MG63 (cell line): ENCODE measurements at regions not wholly inside any gene's neighbourhood (a gene's known extent, or its start where the extent isn't known, plus 50 kb on each side); places are given as distances from the start of the nearest gene placed in this dataset.
"Not testable (repeated sequence)": the region's sequence is repeated elsewhere in the genome, so short reads cannot be mapped to it uniquely, and the experiment has no call there.

ENCODE experiments used
- DNase-seq: peaks from one replicate; pipeline ENCODE4 v3.0.0-alpha.2; 2020
- H3K27me3 ChIP-seq: fragments of 250-450 bp; sonication (Bioruptor Pico); 2 replicates; pipeline ENCODE4 v1.5.1; 2020; ENCODE audit warnings: mild to moderate bottlenecking, moderate library complexity
- H3K36me3 ChIP-seq: fragments of 250-450 bp; sonication (Bioruptor Pico); 2 replicates; pipeline ENCODE4 v1.5.1; 2020; ENCODE audit warnings: mild to moderate bottlenecking, moderate library complexity
- H3K4me3 ChIP-seq: fragments of 250-450 bp; sonication (Bioruptor Pico); 2 replicates; pipeline ENCODE4 v1.5.1; 2020; ENCODE audit warnings: mild to moderate bottlenecking, moderate library complexity
- H3K9me3 ChIP-seq: fragments of 250-450 bp; sonication (Bioruptor Pico); 2 replicates; pipeline ENCODE4 v1.5.1; 2020; ENCODE audit warnings: mild to moderate bottlenecking, moderate library complexity

DNA sequence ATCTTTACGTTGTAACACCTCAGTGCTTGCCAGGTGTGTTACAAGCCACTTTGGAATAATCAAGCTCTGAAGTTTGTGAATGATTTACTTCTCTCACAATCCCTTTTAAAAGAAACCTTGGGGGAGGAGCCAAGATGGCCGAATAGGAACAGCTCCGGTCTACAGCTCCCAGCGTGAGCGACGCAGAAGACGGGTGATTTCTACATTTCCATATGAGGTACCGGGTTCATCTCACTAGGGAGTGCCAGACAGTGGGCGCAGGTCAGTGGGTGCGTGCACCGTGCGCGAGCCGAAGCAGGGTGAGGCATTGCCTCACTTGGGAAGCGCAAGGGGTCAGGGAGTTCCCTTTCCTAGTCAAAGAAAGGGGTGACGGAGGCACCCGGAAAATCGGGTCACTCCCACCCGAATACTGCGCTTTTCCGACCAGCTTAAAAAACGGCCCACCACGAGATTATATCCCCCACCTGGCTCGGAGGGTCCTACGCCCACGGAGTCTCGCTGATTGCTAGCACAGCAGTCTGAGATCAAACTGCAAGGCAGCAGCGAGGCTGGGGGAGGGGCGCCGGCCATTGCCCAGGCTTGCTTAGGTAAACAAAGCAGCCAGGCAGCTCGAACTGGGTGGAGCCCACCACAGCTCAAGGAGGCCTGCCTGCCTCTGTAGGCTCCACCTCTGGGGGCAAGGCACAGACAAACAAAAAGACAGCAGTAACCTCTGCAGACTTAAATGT lies 118.0 kb upstream of the BCL9 start:
- not testable (repeated sequence) for DNase-seq, H3K36me3 ChIP-seq, H3K9me3 ChIP-seq, H3K4me3 ChIP-seq, H3K27me3 ChIP-seq

DNA sequence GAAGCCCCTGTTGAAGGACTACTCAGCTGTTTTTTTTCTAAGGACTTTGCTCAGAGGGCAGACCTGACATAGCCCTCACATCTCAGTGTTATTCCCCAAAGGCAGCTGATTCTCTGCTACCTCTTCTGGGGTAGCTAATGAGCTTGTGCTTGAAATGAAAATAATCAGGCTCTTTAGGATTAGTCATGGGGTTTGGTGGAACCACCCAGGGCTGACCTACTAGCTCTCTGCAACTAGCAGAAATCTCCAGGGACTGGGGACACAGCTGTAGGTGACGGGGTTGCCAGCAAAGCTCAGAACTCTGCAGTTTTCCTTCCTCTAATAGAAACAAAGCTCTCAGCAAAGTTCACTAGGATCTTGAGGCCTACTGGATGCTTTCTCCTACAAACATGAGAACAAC lies 106.4 kb upstream of the BCL9 start:
- no peak for DNase-seq
- Histone ChIP-seq H3K27me3 (no peaks in the 10 kb centered on the region), H3K9me3 (no peaks in the 10 kb centered on the region), H3K4me3 (no peak overlapping the region), H3K36me3 (no peaks in the 10 kb centered on the region)

DNA sequence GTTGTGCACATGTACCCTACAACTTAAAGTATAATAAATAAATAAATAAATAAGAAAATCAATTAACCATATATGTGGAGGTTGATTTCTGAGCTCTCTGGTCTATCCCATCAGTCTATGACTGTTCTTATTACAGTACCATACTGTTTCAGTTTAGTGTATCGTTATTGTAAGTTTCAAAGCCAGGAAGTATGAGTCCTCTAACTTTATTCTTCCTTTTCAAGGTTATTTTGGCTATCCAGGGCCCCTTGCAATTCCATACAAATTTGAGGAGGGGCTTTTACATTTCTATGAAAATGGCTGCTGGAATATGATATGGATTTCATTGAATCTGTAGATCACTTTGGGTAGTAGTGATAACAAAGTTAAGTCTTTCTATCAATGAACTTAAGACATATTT lies 96.9 kb upstream of the BCL9 start:
- DNase-seq, result no peak
- Histone ChIP-seq H3K27me3 (peaks cover 2% of the 10 kb centered on the region; the same call in 1 of the 2 replicates), H3K36me3 (no peaks in the 10 kb centered on the region), H3K9me3 (peaks cover 6% of the 10 kb centered on the region; the same call in 1 of the 2 replicates), H3K4me3 (no peak overlapping the region)

- Histone ChIP-seq H3K36me3 (no peaks in the 10 kb centered on the region), H3K4me3 (no peak overlapping the region), H3K9me3 (no peaks in the 10 kb centered on the region), H3K27me3 (no peaks in the 10 kb centered on the region)
- DNase-seq, result no peak
These were observed 89.7 kb upstream of the BCL9 start for GRCh38 chr1:147451628-147452027.

- H3K36me3 ChIP-seq, result no peaks in the 10 kb centered on the region
- H3K27me3 ChIP-seq, result no peaks in the 10 kb centered on the region
- no peak for DNase-seq
- H3K4me3 ChIP-seq, result no peak overlapping the region
- H3K9me3 ChIP-seq, result no peaks in the 10 kb centered on the region
These were observed 88.5 kb upstream of the BCL9 start for GRCh38 chr1:147452809-147453208.

GRCh38 chr1:147463022-147463421 lies 78.3 kb upstream of the BCL9 start:
- no peak for DNase-seq
- H3K9me3 ChIP-seq, result peaks cover 19% of the 10 kb centered on the region

GRCh38 chr1:147466543-147466942 lies 74.8 kb upstream of the BCL9 start:
- no peak overlapping the region for H3K4me3 ChIP-seq
- H3K27me3 ChIP-seq, result no peaks in the 10 kb centered on the region; the same call in 1 of the 2 replicates
- H3K36me3 ChIP-seq, result no peaks in the 10 kb centered on the region
- DNase-seq, result no peak
- peaks cover 19% of the 10 kb centered on the region for H3K9me3 ChIP-seq

More at GRCh38 chr1:147463022-147463421, 78.3 kb upstream of the BCL9 start:
- Histone ChIP-seq H3K4me3 (no peak overlapping the region), H3K27me3 (no peaks in the 10 kb centered on the region; the same call in 1 of the 2 replicates), H3K36me3 (no peaks in the 10 kb centered on the region)

- Histone ChIP-seq H3K9me3 (peaks cover 19% of the 10 kb centered on the region), H3K4me3 (no peak overlapping the region), H3K36me3 (no peaks in the 10 kb centered on the region), H3K27me3 (no peaks in the 10 kb centered on the region; the same call in 1 of the 2 replicates)
- DNase-seq, result no peak
These were observed 71.2 kb upstream of the BCL9 start for GRCh38 chr1:147470079-147470478.

DNA sequence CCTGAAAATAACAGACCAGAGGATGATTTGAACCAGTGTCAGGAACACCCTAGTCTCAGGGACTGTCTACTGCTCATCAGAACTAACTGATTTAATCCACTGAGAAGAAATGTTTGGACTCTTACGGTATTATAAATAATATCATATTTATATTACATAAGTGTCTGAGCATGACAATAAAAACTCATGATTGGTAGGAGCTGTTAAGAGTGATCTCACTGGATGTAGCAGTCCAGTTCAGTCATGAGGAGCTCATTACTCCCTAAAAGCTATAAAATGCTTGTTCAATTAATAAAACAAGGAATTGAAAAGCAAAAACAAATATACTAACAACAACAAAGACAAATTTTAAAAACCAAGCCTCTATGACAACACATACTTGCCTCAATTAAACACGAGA lies 68.8 kb upstream of the BCL9 start:
- Histone ChIP-seq H3K9me3 (peaks cover under 1% of the 10 kb centered on the region; the same call in 1 of the 2 replicates), H3K4me3 (no peak overlapping the region), H3K27me3 (no peaks in the 10 kb centered on the region), H3K36me3 (no peaks in the 10 kb centered on the region)
- DNase-seq, result no peak

DNA sequence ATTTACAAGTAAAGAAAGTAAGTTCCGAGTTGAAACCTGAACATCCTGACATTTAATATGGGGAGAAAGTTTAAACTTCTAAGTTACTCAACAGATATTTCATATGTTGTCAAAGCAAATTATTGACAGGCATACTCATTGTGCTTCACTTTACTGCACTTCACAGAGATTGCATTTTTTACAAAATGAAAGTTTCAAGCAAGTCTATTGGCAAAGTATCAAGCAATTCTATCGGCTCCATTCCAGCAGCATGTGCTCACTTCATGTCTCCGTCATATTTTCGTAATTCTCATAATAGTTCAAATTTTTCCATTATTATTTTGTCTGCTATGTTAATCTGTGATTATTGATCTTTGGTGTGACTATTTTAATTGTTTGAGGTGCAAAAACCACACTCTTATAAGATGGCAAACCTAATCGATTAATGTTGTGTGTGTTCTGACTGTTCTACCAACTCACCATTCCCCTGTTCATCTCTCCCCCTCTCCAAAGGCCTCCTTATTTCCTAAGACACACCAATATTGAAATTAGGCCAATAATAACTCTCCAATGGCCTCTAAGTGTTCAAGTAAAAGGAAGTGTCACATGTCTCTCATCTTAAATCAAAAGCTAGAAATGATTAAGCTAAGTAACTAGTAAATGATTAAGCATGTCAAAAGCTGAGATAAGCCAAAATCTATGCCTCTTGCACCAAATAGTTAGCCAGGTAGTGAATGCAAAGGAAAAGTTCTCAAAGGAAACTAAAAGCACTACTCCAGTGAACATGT lies 68.2 kb upstream of the BCL9 start:
- no peak for DNase-seq
- Histone ChIP-seq H3K9me3 (no peaks in the 10 kb centered on the region), H3K4me3 (no peak overlapping the region), H3K27me3 (no peaks in the 10 kb centered on the region), H3K36me3 (no peaks in the 10 kb centered on the region)

DNA sequence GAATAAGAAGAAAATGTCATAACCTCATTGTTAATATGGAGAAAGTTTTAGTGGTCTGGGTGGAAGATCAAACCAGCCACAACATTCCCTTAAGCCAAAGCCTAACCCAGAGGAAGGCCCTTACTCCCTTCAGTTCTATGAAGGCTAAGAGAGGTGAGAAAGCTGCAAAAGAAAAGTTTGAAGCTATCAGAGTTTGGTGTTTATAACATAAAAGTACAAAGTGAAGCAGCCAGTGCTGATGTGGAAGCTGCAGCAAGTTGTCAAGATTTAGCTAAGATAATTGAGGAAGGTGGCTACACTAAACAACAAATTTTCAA lies 67.6 kb upstream of the BCL9 start:
- Histone ChIP-seq H3K27me3 (no peaks in the 10 kb centered on the region), H3K4me3 (no peak overlapping the region), H3K36me3 (no peaks in the 10 kb centered on the region), H3K9me3 (no peaks in the 10 kb centered on the region)
- no peak for DNase-seq

DNA sequence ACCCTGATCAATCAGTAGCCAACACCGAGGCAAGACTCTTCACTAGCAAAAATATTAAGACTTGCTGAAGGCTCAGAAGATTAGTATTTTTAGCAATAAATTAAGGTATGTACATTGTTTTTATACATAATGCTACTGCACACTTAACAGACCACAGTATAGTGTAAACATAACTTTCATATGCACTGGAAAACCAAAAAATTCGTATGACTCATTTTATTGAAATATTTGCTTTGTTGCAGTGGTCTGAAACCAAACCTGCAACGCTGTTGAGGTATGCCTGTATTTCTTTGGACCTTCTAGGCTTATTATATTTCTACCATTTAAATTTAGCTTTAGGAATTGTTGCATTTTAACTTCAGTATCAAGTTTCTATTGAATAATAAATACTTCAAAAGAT lies 65.8 kb upstream of the BCL9 start:
- Histone ChIP-seq H3K9me3 (no peaks in the 10 kb centered on the region), H3K36me3 (no peaks in the 10 kb centered on the region), H3K27me3 (no peaks in the 10 kb centered on the region), H3K4me3 (no peak overlapping the region)
- no peak for DNase-seq

DNA sequence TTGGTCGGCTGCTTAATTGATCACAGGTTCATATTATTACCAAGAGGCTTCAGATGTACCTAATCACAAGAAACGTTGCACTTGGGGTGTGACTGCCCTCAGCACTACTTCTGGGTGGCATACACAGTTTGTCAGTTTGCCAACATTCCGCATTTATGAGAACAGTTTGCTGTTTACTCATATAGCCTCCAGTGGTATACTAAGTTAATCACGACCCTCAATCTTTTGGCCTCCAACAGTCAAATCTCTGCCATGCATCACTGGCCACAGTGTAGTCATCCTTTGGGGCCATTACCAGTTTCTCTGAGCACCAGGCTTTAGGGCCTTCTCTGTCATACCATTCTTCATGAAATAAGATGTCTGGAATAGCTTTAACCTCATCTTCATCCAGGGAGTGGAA lies 62.8 kb upstream of the BCL9 start:
- Histone ChIP-seq H3K36me3 (no peaks in the 10 kb centered on the region), H3K27me3 (no peaks in the 10 kb centered on the region), H3K9me3 (no peaks in the 10 kb centered on the region), H3K4me3 (no peak overlapping the region)
- DNase-seq, result peak; percentile 10

DNA sequence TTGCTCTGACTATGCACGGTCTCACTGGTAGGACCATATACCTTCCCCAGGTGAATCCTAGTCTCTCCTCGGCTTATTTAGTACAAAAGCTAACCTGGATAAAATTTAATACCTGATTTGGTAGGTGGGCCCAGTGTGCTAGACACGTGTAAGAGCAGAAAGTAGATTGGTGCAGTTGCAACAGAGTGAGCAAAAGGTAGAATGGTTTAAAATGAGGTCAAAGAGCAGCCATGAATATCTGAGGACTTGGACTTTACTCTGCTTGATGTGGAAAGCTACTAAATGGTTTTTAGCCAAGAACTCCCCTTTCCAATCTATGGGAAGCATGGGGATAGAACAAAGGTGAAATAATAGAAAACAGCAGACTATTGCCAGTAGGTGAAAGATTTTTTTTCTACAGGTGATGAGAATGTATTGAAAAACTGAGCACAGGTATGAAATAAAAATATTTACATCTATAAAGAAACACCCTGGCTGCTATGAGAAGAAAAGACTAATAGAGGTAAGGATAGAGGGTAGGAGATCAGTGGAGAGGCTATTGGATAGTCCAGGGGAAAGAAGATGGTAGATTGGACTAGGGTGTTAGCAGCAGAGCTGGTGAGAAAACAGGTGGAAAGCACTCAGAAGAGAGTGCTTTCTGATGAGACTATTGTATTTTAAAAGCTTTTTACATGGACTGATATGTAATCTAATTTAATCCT lies 61.3 kb upstream of the BCL9 start:
- Histone ChIP-seq H3K4me3 (no peak overlapping the region), H3K36me3 (no peaks in the 10 kb centered on the region), H3K9me3 (no peaks in the 10 kb centered on the region), H3K27me3 (no peaks in the 10 kb centered on the region)
- DNase-seq, result no peak

GRCh38 chr1:147480565-147480935 lies 60.8 kb upstream of the BCL9 start:
- DNase-seq, result no peak
- Histone ChIP-seq H3K4me3 (no peak overlapping the region), H3K9me3 (no peaks in the 10 kb centered on the region), H3K27me3 (no peaks in the 10 kb centered on the region), H3K36me3 (no peaks in the 10 kb centered on the region)

DNA sequence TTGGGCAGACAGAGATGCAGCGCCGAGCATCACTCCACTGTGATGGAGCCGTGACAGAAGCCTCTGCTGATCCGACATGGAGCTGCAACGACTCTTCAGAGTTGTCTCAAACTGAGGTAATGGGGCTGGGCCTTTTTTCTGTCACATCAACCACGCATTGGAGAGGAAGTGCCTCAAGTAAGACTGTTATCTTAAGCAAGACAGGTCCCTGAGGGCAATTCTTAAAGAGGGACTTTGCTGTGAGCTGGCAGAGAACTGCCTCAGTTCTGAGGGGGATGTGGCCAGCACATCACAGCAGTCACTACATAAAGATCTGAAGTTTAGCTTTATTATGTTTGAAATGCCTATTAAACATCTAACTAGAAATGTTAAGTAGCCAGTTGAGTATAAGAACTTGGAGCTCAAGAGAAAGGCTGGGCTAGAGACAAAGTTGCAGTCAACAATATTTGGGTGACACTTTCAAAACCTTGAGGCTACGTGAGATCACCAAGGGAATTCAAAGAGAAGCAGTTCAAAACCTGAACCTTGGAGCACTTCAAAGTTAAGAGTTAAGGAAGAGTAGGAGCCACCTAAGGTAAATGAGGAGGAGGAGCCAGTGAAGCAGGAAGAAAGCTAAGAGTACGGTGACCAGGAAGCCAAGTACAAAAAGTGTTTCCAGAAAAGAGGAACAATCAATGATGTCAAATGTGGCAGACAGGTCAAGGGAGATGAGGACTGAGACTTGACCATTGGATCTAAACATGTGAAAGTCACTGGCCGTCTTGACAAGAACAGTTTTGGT lies 54.2 kb upstream of the BCL9 start:
- H3K36me3 ChIP-seq, result no peaks in the 10 kb centered on the region
- no peaks in the 10 kb centered on the region for H3K9me3 ChIP-seq
- DNase-seq, result no peak
- no peaks in the 10 kb centered on the region for H3K27me3 ChIP-seq
- no peak overlapping the region for H3K4me3 ChIP-seq

GRCh38 chr1:147491098-147491497 lies 50.2 kb upstream of the BCL9 start:
- no peak for DNase-seq
- Histone ChIP-seq H3K9me3 (no peaks in the 10 kb centered on the region), H3K4me3 (no peak overlapping the region)

More at GRCh38 chr1:147491098-147491497, 50.2 kb upstream of the BCL9 start:
- H3K36me3 ChIP-seq, result no peaks in the 10 kb centered on the region
- no peaks in the 10 kb centered on the region for H3K27me3 ChIP-seq
